ENCODE measurements at regions not wholly inside any gene's neighbourhood (a gene's known extent, or its start where the extent isn't known, plus 50 kb on each side); places are given as distances from the start of the nearest gene placed in this dataset.
"Not testable (repeated sequence)": the region's sequence is repeated elsewhere in the genome, so short reads cannot be mapped to it uniquely, and the experiment has no call there.

GRCh38 chr22:26942637-26942957, 285.2 kb downstream of the MIAT start:
- no peak for DNase-seq
- H3K9me3 Mint-ChIP-seq, result peaks cover 3% of the 10 kb centered on the region
- no peaks in the 10 kb centered on the region for H3K4me1 Mint-ChIP-seq (ENCODE audit: low read depth)
- H3K36me3 Mint-ChIP-seq (ENCODE audit: low read depth), result peaks cover 2% of the 10 kb centered on the region
- no peak overlapping the region for H3K4me3 Mint-ChIP-seq
- H3K27me3 Mint-ChIP-seq, result peaks cover 3% of the 10 kb centered on the region
- no peak overlapping the region for H3K27ac Mint-ChIP-seq

GRCh38 chr22:26945565-26945964, 288.2 kb downstream of the MIAT start:
- H3K4me3 Mint-ChIP-seq, result no peak overlapping the region
- DNase-seq, result no peak
- H3K27ac Mint-ChIP-seq, result no peak overlapping the region
- peaks cover 9% of the 10 kb centered on the region for H3K27me3 Mint-ChIP-seq
- H3K36me3 Mint-ChIP-seq (ENCODE audit: low read depth), result no peaks in the 10 kb centered on the region
- no peaks in the 10 kb centered on the region for H3K4me1 Mint-ChIP-seq (ENCODE audit: low read depth)
- H3K9me3 Mint-ChIP-seq, result no peaks in the 10 kb centered on the region

GRCh38 chr22:26949193-26949592, 291.8 kb downstream of the MIAT start:
- DNase-seq, result no peak
- Mint-ChIP-seq H3K36me3 (ENCODE audit: low read depth) (no peaks in the 10 kb centered on the region), H3K4me1 (ENCODE audit: low read depth) (no peaks in the 10 kb centered on the region), H3K9me3 (no peaks in the 10 kb centered on the region), H3K27ac (no peak overlapping the region), H3K27me3 (peaks cover 40% of the 10 kb centered on the region), H3K4me3 (no peak overlapping the region)

- not testable (repeated sequence) for H3K27ac Mint-ChIP-seq; H3K4me1 Mint-ChIP-seq (ENCODE audit: low read depth); DNase-seq; H3K36me3 Mint-ChIP-seq (ENCODE audit: low read depth); H3K4me3 Mint-ChIP-seq; H3K9me3 Mint-ChIP-seq
- H3K27me3 Mint-ChIP-seq, result peaks cover 46% of the 10 kb centered on the region
These were observed 293.8 kb downstream of the MIAT start for GRCh38 chr22:26951139-26951538.

GRCh38 chr22:26952004-26952403, 294.6 kb downstream of the MIAT start:
- peaks cover 46% of the 10 kb centered on the region for H3K27me3 Mint-ChIP-seq
- H3K4me1 Mint-ChIP-seq (ENCODE audit: low read depth), result no peaks in the 10 kb centered on the region
- no peaks in the 10 kb centered on the region for H3K36me3 Mint-ChIP-seq (ENCODE audit: low read depth)
- no peak overlapping the region for H3K4me3 Mint-ChIP-seq
- H3K27ac Mint-ChIP-seq, result no peak overlapping the region
- H3K9me3 Mint-ChIP-seq, result no peaks in the 10 kb centered on the region
- DNase-seq, result no peak

- H3K27ac Mint-ChIP-seq, result no peak overlapping the region
- DNase-seq, result no peak
These were observed 295.1 kb downstream of the MIAT start for GRCh38 chr22:26952451-26953011.

GRCh38 chr22:26953012-26953883, 295.9 kb downstream of the MIAT start:
- Mint-ChIP-seq H3K27ac (no peak overlapping the region), H3K4me3 (no peak overlapping the region), H3K9me3 (no peaks in the 10 kb centered on the region), H3K36me3 (ENCODE audit: low read depth) (no peaks in the 10 kb centered on the region), H3K27me3 (peaks cover 46% of the 10 kb centered on the region), H3K4me1 (ENCODE audit: low read depth) (no peaks in the 10 kb centered on the region)
- DNase-seq, result no peak

More at GRCh38 chr22:26952451-26953011, 295.1 kb downstream of the MIAT start:
- H3K36me3 Mint-ChIP-seq (ENCODE audit: low read depth), result no peaks in the 10 kb centered on the region
- no peaks in the 10 kb centered on the region for H3K4me1 Mint-ChIP-seq (ENCODE audit: low read depth)
- H3K4me3 Mint-ChIP-seq, result no peak overlapping the region
- peaks cover 46% of the 10 kb centered on the region for H3K27me3 Mint-ChIP-seq
- H3K9me3 Mint-ChIP-seq, result no peaks in the 10 kb centered on the region

- H3K4me3 Mint-ChIP-seq, result no peak overlapping the region
These were observed 299.0 kb downstream of the MIAT start for GRCh38 chr22:26956371-26956770.

GRCh38 chr22:26957176-26957575, 299.8 kb downstream of the MIAT start:
- no peak overlapping the region for H3K4me3 Mint-ChIP-seq
- H3K36me3 Mint-ChIP-seq (ENCODE audit: low read depth), result no peaks in the 10 kb centered on the region
- H3K9me3 Mint-ChIP-seq, result no peaks in the 10 kb centered on the region
- no peaks in the 10 kb centered on the region for H3K4me1 Mint-ChIP-seq (ENCODE audit: low read depth)
- no peak for DNase-seq
- peaks cover 27% of the 10 kb centered on the region for H3K27me3 Mint-ChIP-seq
- no peak overlapping the region for H3K27ac Mint-ChIP-seq

More at GRCh38 chr22:26956371-26956770, 299.0 kb downstream of the MIAT start:
- Mint-ChIP-seq H3K9me3 (no peaks in the 10 kb centered on the region), H3K27me3 (peaks cover 35% of the 10 kb centered on the region), H3K4me1 (ENCODE audit: low read depth) (no peaks in the 10 kb centered on the region), H3K27ac (no peak overlapping the region), H3K36me3 (ENCODE audit: low read depth) (no peaks in the 10 kb centered on the region)
- no peak for DNase-seq

GRCh38 chr22:26957897-26958296, 300.5 kb downstream of the MIAT start:
- peaks cover 20% of the 10 kb centered on the region for H3K27me3 Mint-ChIP-seq
- no peaks in the 10 kb centered on the region for H3K4me1 Mint-ChIP-seq (ENCODE audit: low read depth)
- no peak overlapping the region for H3K4me3 Mint-ChIP-seq
- H3K9me3 Mint-ChIP-seq, result no peaks in the 10 kb centered on the region
- no peaks in the 10 kb centered on the region for H3K36me3 Mint-ChIP-seq (ENCODE audit: low read depth)
- DNase-seq, result no peak
- H3K27ac Mint-ChIP-seq, result no peak overlapping the region

- DNase-seq, result no peak
- H3K4me3 Mint-ChIP-seq, result no peak overlapping the region
- H3K27me3 Mint-ChIP-seq, result peaks cover 15% of the 10 kb centered on the region
These were observed 301.0 kb downstream of the MIAT start for GRCh38 chr22:26958378-26958777.

GRCh38 chr22:26964642-26965041, 307.3 kb downstream of the MIAT start:
- H3K4me1 Mint-ChIP-seq (ENCODE audit: low read depth), result no peaks in the 10 kb centered on the region
- no peaks in the 10 kb centered on the region for H3K27me3 Mint-ChIP-seq
- peaks cover 9% of the 10 kb centered on the region for H3K9me3 Mint-ChIP-seq
- DNase-seq, result no peak
- H3K36me3 Mint-ChIP-seq (ENCODE audit: low read depth), result no peaks in the 10 kb centered on the region
- no peak overlapping the region for H3K4me3 Mint-ChIP-seq
- H3K27ac Mint-ChIP-seq, result no peak overlapping the region

More at GRCh38 chr22:26958378-26958777, 301.0 kb downstream of the MIAT start:
- H3K9me3 Mint-ChIP-seq, result no peaks in the 10 kb centered on the region
- no peaks in the 10 kb centered on the region for H3K36me3 Mint-ChIP-seq (ENCODE audit: low read depth)
- H3K27ac Mint-ChIP-seq, result no peak overlapping the region
- H3K4me1 Mint-ChIP-seq (ENCODE audit: low read depth), result no peaks in the 10 kb centered on the region

GRCh38 chr22:26967282-26967681, 309.9 kb downstream of the MIAT start:
- no peak overlapping the region for H3K27ac Mint-ChIP-seq
- no peaks in the 10 kb centered on the region for H3K36me3 Mint-ChIP-seq (ENCODE audit: low read depth)
- H3K4me1 Mint-ChIP-seq (ENCODE audit: low read depth), result no peaks in the 10 kb centered on the region
- peaks cover 8% of the 10 kb centered on the region for H3K27me3 Mint-ChIP-seq
- H3K9me3 Mint-ChIP-seq, result peaks cover 9% of the 10 kb centered on the region
- no peak overlapping the region for H3K4me3 Mint-ChIP-seq
- no peak for DNase-seq

GRCh38 chr22:26968859-26969523, 311.6 kb downstream of the MIAT start:
- Mint-ChIP-seq H3K4me1 (ENCODE audit: low read depth) (no peaks in the 10 kb centered on the region), H3K36me3 (ENCODE audit: low read depth) (no peaks in the 10 kb centered on the region), H3K27me3 (peaks cover 8% of the 10 kb centered on the region)

GRCh38 chr22:26970809-26971394, 313.5 kb downstream of the MIAT start:
- H3K36me3 Mint-ChIP-seq (ENCODE audit: low read depth), result no peaks in the 10 kb centered on the region
- no peak overlapping the region for H3K27ac Mint-ChIP-seq
- H3K27me3 Mint-ChIP-seq, result peaks cover 8% of the 10 kb centered on the region
- no peaks in the 10 kb centered on the region for H3K4me1 Mint-ChIP-seq (ENCODE audit: low read depth)
- H3K4me3 Mint-ChIP-seq, result no peak overlapping the region
- DNase-seq, result no peak
- no peaks in the 10 kb centered on the region for H3K9me3 Mint-ChIP-seq

More at GRCh38 chr22:26968859-26969523, 311.6 kb downstream of the MIAT start:
- H3K9me3 Mint-ChIP-seq, result peaks cover 9% of the 10 kb centered on the region
- no peak overlapping the region for H3K27ac Mint-ChIP-seq
- H3K4me3 Mint-ChIP-seq, result no peak overlapping the region
- DNase-seq, result no peak
